Mucosa of descending colon (tissue), 3 donors: ENCODE measurements at regions not wholly inside any gene's neighbourhood (a gene's known extent, or its start where the extent isn't known, plus 50 kb on each side); places are given as distances from the start of the nearest gene placed in this dataset.

Experiments
- ATAC-seq: fragments of 200-7000 bp; cut with Tn5 transposase; one replicate; pipeline ENCODE4 v1.9.1; 2020; ENCODE audit warnings: mild to moderate bottlenecking, moderate library complexity
- DNase-seq, 3 donors: peaks; one replicate each; pipeline ENCODE4 v3.0.0-alpha.2; 2020
- H3K36me3 ChIP-seq: fragments of 200-600 bp; one replicate; pipeline ENCODE4 v1.8.0; 2021; ENCODE audit warnings: low read depth, mild to moderate bottlenecking
- H3K4me1 ChIP-seq: fragments of 200-600 bp; one replicate; pipeline ENCODE4 v1.8.0; 2021; ENCODE audit warnings: low read depth, mild to moderate bottlenecking
- H3K4me3 ChIP-seq: fragments of 200-600 bp; one replicate; pipeline ENCODE4 v1.8.0; 2021; ENCODE audit warnings: mild to moderate bottlenecking
- H3K9me3 ChIP-seq: fragments of 200-600 bp; one replicate; pipeline ENCODE4 v1.8.0; 2021; ENCODE audit warnings: mild to moderate bottlenecking
- intact Hi-C, 2 donors: fragments of 100-400 bp; cut with DNase I in 1 of 2; cut with micrococcal nuclease in 1 of 2; formaldehyde crosslinking; loops; one replicate each; pipeline versions ENCODE4 v1.11.0 to v1.11.1; 2022; cut with DNase I, micrococcal nuclease
- TF ChIP-seq, protein P1 (sequence below): fragments of 200-600 bp; IDR thresholded peaks from one replicate; pipeline ENCODE4 v1.8.0; 2022; ENCODE audit warnings: antibody characterized with exemption, mild to moderate bottlenecking
- donor health status: DM: no; HTN: no; CAD: no; lungs with moderate emphysema.
- donor health status: DM: no; HTN: no; CAD: no.
- donor health status: DM: no; HTN: yes; CAD: no.

DNA sequence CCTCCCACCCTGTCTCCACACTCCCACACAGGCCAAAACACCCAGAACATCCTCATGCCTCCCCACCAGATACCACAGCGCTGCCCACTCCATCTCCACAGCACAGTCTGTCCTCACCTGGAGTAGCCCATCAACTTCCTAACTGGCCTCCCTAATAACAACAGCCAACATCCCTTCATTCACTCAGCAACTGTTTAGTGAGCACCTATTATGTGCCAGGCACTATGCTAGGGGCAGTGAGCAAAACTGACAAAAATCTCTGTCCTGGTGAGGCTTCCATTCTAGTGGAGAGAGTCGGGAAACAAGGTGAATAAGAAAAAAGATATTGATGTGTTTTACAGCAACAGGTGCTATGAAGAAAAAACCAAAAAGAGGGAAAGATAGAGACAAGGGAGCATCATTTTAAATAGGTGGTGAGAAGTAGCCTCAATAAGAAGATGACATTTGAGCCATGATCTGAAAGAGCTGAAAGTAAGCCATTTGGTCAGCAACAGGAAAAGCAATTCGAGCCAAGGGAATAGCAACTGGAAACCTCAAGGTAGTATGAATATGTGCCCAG, 523.9 kb downstream of the SHQ1 start:
- no peak for DNase-seq
- TF ChIP-seq, protein P1, sequence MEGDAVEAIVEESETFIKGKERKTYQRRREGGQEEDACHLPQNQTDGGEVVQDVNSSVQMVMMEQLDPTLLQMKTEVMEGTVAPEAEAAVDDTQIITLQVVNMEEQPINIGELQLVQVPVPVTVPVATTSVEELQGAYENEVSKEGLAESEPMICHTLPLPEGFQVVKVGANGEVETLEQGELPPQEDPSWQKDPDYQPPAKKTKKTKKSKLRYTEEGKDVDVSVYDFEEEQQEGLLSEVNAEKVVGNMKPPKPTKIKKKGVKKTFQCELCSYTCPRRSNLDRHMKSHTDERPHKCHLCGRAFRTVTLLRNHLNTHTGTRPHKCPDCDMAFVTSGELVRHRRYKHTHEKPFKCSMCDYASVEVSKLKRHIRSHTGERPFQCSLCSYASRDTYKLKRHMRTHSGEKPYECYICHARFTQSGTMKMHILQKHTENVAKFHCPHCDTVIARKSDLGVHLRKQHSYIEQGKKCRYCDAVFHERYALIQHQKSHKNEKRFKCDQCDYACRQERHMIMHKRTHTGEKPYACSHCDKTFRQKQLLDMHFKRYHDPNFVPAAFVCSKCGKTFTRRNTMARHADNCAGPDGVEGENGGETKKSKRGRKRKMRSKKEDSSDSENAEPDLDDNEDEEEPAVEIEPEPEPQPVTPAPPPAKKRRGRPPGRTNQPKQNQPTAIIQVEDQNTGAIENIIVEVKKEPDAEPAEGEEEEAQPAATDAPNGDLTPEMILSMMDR = no peak
- Histone ChIP-seq H3K9me3 (no peaks in the 10 kb centered on the region), H3K36me3 (no peaks in the 10 kb centered on the region), H3K4me3 (no peak overlapping the region), H3K4me1 (peaks cover under 1% of the 10 kb centered on the region)
- ATAC-seq = no peak
- intact Hi-C loops = no loop called here

DNA sequence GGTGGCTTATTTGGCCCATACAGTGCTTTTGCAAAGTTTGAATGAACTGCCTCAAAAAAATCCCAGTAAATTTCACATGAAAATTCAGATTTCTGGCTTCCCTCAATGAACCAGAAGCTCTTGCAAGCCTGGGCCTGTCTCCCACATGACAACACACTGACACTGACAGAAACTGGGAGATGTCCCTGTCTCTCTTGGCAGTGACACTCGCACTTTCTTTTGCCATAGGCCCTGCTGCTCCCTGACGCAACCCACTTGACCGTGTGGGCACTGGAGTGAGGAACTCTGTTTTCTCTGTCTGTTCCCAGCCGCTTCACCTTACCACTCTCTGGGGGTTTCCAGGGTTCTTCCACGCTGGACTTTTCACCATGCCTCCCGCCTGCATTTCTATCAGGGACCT, 524.5 kb downstream of the SHQ1 start:
- H3K36me3 ChIP-seq = no peaks in the 10 kb centered on the region
- intact Hi-C loops = no loop called here
- ATAC-seq (no peak), DNase-seq (no peak)
- no peaks in the 10 kb centered on the region for H3K9me3 ChIP-seq
- TF ChIP-seq, protein P1 = no peak
- H3K4me3 ChIP-seq = no peak overlapping the region
- peaks cover 6% of the 10 kb centered on the region for H3K4me1 ChIP-seq

DNA sequence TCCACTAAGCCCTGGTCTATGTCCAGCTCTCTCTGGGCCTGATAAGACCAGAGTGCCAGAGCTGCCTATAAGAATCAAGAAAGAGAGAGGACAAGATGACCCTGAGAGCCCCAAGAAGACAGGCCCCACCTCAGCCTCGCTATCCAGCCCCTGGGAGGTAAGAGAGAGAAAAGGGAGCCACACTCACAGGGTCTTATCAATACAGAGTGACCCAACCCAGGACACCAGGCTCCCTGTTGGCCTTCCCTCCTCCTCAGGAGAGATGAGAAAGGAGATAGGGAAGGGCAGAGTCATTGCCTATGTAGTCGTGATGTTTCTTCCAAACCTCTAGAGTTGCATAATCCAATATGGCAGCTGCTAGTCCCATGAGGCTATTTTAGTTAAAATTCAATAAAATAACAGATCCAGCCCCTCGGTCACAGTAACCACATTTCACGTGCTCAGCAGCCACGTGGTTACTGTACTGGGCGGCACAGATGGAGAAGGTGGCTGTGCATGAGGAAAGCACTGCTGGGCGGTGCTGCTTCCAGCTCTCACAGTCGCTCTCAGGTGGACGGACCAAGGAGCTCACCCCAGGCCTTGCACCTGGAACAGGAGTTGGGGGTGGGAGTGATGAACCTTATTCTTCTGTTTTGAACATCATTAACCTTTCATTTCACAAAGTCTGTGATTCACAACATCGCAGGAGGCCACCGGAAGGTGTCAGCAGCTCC, 525.8 kb downstream of the SHQ1 start:
- no peak overlapping the region for H3K4me3 ChIP-seq
- DNase-seq = no peak
- TF ChIP-seq, protein P1 = no peak
- no peaks in the 10 kb centered on the region for H3K9me3 ChIP-seq
- ATAC-seq = no peak
- H3K36me3 ChIP-seq = no peaks in the 10 kb centered on the region
- H3K4me1 ChIP-seq = peaks cover 11% of the 10 kb centered on the region
- intact Hi-C loops = no loop called here

DNA sequence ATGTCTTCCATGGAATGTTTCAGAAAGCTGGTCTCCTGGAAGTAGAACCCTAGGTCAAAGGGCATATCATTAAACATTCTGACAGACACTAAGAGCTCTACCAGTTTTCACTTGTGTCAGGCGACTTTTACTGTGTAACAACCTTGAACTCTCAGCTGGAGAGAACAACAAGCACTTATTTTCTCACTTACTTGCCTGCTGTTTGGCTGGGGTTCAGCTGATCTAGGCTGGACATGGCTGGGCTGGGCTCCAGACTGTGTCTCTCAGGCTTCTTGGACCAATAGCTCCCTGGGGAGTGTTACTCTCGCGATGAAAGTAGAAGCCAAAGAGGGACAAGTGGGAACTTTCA, 527.3 kb downstream of the SHQ1 start:
- Histone ChIP-seq H3K36me3 (no peaks in the 10 kb centered on the region), H3K9me3 (no peaks in the 10 kb centered on the region), H3K4me3 (no peak overlapping the region), H3K4me1 (peaks cover 11% of the 10 kb centered on the region)
- ATAC-seq = no peak
- DNase-seq = no peak
- TF ChIP-seq, protein P1 = no peak
- intact Hi-C loops = no loop called here

DNA sequence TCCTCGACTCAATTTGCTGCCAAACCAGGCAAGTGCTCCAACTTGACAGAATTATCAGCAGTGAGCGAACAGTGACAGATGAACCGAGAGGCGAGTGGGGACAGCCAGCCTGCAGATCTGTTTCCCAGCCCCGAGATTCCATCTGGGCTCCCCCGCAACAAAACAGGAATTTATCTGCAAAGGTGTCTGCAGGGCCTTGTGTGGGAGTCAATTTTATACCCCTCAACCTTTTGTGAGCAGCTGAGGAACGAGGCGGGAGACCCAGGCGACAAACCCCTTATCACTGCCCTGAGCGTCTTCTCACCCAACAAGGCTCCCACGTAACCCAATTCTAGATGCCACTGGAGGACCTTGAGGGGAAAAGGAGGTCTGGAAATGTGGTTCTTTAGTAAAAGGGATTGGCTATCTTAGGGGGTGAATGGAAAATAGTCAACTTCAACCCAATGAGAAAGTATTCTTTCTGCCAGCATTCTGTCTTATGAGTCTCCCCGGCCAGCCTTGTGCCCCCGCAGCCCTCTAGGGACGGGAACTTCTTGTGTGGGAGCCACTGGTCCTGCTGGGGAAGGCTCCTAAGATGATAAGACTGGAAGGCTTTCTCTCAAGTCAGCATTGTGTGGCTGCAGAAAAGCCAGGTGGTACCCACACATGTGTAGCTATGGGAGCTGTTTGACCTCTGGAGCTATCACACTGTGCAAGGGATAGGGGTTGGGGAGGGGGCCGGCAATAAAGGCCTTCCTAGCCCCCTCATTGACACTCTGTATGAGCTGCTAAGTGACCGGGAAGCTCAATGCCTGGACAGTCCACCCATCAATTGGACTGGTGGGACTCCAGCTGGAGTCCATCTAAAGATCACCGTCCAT, 527.9 kb downstream of the SHQ1 start:
- intact Hi-C loops = no loop called here
- Histone ChIP-seq H3K4me1 (peaks cover 11% of the 10 kb centered on the region), H3K36me3 (no peaks in the 10 kb centered on the region), H3K4me3 (no peak overlapping the region), H3K9me3 (no peaks in the 10 kb centered on the region)
- no peak for ATAC-seq
- TF ChIP-seq, protein P1 = no peak
- no peak for DNase-seq
